Cerebellar cortex (tissue), 1 donor: ENCODE measurements at regions not wholly inside any gene's neighbourhood (a gene's known extent, or its start where the extent isn't known, plus 50 kb on each side); places are given as distances from the start of the nearest gene placed in this dataset.

Experiments
- DNase-seq: peaks from one replicate; pipeline ENCODE4 v3.0.0-alpha.2; 2015; ENCODE audit warnings: low spot score

DNA sequence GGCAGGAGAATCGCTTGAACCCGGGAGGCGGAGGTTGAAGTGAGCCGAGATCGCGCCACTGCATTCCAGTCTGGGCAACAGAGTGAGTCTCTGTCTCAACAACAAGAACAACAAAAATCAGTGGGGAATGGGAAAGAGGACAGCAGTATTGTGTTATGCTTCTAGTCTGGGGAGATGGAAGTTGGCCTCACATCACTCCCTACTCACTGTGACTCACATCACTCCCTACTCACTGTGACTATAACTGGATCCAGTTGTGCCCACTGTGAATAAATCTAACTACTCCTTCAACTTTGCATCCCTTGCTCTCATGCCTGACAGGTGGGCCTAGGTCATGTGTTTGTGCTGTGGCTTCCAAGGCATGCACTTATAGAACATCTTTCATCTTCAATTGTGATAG is 285.4 kb upstream of the USP24 start:
- DNase-seq = no peak

GRCh38 chr1:55490547-55490946 is 275.4 kb upstream of the USP24 start:
- DNase-seq = no peak

- no peak for DNase-seq
Measured at GRCh38 chr1:55484173-55484572, 269.0 kb upstream of the USP24 start.

DNA sequence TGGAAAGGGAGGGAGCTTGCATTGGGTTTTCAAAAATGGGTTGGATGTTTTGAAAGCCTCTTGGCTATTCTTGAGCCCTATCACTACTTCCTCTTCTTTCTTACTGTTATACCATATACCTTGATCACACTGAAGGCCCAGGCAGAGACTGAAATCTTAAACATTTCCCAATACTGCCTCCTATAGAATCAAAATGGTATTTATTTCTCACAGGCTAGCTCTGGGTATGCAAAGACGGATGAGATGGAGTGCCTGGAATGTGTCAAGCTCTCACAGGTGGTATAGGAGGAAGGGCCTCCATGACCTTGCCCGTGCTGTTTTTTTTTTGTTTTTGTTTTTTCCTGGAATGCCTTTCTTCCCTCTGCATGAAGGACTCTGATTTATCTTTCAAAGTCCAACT is 268.4 kb upstream of the USP24 start:
- no peak for DNase-seq

DNA sequence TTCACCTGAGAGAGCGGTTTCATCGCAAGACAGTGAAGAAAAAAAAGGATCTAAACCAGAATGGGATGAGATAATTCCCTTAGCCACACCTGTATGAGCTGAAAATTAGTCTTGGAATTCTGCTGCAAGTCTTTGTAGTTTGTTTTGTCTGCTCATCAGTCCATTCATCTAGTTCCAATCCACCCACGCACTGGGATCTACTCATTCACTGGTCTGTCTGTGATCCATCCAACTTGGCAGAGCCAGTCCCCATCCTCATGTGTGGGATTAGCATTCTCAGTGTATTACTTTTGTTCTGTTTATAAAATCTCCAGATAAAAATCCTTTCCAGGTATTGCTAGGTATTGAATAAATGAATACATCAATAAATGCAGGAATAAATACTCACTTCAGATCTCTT is 266.5 kb upstream of the USP24 start:
- DNase-seq = no peak

DNA sequence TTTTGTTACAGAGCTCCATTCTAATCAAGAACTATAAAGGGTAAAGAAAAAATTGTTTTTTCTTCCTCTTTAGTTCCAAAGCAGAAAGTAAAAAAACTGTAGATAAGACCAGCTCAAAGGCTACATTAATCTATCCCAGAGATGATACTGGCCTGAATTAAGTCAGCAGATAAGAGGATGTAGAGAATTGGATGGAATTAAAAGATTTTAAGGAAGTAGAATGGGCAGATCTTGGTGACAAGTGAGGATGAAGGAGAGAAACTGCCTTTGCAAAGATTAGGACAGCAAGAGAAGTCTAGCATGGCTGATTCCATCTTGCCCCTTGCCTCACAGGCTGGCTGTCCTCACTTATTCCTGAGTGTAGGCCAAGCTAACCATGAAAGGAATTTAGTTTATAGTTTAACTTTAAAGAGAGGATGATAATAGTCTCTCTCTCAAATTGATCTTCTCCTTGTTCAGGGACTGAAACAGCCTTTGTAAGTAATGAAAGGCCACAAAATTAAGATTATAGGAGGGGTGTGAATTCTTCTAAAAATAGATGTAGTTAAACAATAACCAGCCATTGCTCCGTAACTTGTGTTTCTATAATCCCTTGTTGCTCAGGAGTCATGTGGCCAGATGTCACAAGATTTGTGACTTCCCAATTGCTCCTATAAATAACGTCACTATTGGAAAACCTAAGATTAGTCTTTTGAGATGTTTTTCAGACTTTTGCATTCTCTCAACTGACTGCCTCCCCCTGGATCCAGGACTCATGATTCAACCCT is 265.0 kb upstream of the USP24 start:
- DNase-seq = no peak

- no peak for DNase-seq
Measured at GRCh38 chr1:55478742-55479141, 263.6 kb upstream of the USP24 start.

DNA sequence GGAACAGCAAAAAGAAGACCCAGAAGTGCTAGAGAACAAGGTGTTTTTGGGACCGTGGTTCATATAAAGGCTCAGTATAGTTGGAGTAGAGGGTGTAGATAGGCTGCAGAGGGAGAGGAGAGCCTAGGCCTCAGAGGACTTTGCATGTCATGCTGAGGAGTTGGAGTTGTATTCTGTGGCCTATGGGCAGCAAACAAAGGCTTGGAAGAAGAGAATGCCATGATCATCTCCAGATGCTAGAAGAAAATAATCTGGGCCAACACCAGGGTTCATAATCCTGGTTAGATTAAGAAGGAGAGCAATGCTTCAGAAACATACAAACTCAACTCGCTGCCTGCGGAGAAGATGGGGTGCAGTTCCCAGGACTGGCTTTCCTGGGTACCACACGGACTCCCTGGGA is 262.8 kb upstream of the USP24 start:
- DNase-seq = no peak

- DNase-seq = no peak
Measured at GRCh38 chr1:55476445-55477015, 261.4 kb upstream of the USP24 start.

DNA sequence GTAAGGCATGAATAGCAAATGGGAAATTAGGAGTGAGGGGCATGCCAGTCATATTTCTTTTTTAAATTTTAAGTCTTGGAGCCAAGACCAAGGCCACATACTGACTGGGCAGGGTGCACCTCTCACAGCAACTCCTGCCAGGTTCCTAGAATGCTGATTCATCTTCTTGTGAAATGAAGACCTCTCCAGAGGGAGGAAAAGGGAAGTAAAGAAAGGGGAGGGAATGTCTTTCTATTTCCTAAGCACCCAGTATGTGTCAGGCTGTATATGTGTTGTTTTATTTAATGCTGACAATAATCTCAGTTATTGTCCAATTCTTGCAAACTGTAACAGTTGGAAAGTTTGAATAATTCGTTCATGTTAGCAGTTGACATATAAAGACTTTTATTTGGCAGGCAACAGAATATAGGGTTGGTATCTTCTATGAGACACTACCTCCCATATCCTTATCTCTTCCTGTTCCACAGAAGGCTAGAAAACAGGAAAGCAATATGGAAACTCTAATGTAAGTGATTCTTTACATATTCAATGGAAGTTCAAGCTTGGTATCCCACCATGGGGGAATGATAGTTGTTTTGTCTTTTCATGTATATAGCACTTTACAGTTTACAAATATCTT is 259.1 kb upstream of the USP24 start:
- DNase-seq = no peak

- DNase-seq = no peak
Measured at GRCh38 chr1:55473661-55474060, 258.5 kb upstream of the USP24 start.

DNA sequence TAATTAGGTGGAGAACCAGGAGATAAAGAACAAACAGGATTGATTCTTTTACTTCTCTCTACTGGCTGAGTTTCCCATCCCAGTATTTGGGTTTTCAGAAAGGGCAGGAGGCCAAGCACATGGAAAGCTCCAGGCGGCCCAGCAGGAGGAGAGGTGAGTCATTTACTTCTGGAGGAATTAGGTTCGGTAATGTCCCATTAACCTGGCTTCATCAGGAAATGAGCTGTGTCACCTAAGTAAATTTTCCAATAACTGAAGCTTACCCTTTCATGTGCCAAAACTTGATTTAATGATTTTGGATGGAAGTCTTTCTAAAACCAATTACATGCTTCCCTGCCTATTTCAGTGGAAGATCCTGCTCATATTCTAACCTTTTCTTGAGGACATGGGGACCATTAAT is 257.6 kb upstream of the USP24 start:
- DNase-seq = no peak

DNA sequence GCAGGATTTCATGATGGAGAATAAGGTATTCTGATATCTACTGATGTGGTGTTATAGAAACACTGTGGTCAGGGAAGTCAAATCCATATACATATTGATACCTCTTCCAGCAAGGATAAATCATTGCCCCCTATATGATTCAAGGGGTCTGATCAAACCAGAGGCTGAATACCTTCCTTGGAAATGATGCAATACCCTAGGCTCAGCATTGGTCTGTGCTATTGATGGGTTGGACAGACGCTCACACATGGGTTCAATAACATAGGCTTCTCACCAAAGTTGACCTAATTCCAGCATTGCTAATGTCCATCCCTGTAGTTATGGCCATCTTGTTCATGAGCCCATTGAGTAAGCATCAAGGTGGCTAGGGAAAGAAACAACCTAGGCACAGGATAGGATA is 257.0 kb upstream of the USP24 start:
- DNase-seq = no peak

GRCh38 chr1:55468142-55468795 is 253.1 kb upstream of the USP24 start:
- DNase-seq = no peak

DNA sequence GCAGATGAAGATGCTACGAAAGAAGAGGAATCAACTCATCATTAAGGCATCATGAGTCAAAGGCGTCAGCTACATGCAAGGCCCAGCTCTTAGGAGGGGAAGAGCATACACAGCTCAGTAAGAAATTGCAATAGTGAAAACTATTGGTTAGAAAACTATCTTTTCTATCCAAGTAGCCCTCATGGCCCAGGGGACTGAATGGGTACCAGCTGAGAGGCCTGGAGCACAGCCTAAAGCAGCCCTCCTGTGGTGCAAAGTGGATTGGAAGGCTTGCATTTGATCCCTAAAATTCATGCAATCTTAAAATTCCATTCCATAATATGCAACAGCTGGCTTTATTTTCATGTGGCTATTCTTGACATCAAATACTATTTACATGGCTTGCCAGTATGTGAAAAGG is 251.8 kb upstream of the USP24 start:
- no peak for DNase-seq

- no peak for DNase-seq
Measured at GRCh38 chr1:55466373-55466772, 251.2 kb upstream of the USP24 start.

DNA sequence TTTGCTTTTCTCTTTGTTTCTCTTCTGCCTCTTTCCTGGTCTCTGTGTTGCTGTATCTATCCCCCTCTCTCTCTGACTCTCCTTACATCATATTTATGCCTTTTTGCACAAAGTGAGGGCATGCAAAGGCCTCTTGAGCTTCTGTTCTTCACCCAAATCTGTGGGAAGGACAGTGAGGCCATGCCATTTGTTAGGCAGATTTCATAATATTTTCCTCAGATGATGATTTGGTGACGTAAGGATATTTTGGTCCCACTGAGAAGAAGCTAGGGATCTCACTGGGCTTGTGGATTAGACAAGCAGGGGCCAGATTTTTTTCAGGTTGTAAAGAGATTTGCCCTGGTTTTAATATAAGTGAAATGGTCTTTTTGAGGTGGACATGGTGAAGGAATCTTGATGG is 249.4 kb upstream of the USP24 start:
- DNase-seq = no peak

DNA sequence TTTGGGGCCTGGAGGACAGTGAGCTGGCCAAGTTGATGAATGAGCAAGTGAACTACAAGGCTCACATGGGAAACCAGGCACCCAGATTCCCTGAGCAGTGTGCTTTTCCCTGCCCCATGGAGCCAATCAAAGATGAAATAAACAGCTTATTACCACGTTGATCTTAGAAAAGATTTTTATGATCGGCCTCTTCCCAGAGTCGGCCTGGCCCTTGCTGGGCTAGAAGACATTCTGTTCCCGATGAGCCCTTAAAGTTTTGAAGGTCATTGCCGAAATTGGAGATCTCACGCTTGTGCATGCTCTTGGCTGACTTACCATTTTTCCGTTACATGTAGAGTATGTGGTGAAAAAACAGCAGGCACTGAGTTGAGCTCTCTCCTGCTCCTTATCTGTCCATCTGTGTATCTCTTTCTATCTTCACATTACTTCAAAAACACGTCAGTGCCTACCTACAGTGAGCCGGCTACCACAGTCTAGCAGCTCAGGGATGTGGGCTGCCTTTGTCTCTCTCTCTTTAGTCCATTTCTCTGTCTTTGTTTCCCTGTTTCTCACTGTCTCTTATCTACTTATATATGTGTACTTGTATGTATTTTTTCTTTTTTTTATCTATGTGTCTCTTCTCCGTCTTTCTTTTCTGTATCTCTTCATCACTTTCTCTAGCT is 248.8 kb upstream of the USP24 start:
- no peak for DNase-seq

- DNase-seq = no peak
Measured at GRCh38 chr1:55457874-55458273, 242.7 kb upstream of the USP24 start.

DNA sequence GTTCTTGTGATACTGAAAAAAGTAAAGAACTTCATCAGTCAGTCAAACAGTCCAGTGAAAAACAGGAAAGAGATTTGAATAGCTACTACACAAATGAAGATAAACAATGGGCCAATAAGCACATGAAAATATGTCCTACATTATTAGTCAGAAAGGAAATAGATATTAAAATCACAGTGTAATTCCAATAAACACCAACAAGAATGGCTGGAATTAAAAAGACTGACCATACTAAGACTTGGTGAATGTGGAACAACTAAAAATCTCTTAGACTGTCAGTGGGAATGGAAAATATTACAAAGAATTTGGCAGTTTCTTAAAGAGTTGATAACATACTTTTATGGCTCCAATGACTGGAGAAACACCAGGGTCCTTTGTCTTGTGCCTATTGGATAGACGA is 241.8 kb upstream of the USP24 start:
- no peak for DNase-seq

GRCh38 chr1:55448261-55448660 is 233.1 kb upstream of the USP24 start:
- DNase-seq = no peak

- DNase-seq = no peak
Measured at GRCh38 chr1:55447488-55447887, 232.3 kb upstream of the USP24 start.

GRCh38 chr1:55446351-55446750 is 231.2 kb upstream of the USP24 start:
- no peak for DNase-seq
